ENCODE measurements at regions not wholly inside any gene's neighbourhood (a gene's known extent, or its start where the extent isn't known, plus 50 kb on each side); places are given as distances from the start of the nearest gene placed in this dataset.

DNA sequence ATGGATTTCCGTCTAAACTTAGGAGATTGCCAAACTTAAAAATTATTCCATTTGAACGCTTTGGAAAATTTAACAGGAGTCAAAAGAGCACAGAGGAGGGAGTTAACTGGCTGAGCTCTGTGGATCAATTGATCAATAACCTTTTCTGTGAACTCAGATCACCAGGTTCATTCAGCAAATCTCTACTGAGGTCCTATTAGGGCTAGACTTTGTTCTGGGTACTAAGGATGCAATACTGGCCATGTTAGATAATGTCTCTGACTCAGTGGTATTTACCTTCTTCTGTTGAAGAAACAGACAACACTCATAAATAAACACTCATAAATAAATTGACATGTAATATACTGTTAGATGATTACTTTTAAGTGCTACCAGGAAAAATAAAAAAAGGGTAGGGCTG, 323.4 kb upstream of the SUCLG2 start:
- TF ChIP-seq, protein P1, sequence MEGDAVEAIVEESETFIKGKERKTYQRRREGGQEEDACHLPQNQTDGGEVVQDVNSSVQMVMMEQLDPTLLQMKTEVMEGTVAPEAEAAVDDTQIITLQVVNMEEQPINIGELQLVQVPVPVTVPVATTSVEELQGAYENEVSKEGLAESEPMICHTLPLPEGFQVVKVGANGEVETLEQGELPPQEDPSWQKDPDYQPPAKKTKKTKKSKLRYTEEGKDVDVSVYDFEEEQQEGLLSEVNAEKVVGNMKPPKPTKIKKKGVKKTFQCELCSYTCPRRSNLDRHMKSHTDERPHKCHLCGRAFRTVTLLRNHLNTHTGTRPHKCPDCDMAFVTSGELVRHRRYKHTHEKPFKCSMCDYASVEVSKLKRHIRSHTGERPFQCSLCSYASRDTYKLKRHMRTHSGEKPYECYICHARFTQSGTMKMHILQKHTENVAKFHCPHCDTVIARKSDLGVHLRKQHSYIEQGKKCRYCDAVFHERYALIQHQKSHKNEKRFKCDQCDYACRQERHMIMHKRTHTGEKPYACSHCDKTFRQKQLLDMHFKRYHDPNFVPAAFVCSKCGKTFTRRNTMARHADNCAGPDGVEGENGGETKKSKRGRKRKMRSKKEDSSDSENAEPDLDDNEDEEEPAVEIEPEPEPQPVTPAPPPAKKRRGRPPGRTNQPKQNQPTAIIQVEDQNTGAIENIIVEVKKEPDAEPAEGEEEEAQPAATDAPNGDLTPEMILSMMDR (IDR thresholded peaks at IDR 0.05), result no peak
- TF ChIP-seq TAF1 (IDR thresholded peaks at IDR 0.05; ENCODE audit: borderline replicate concordance, low read depth, low read length), result no peak
- no peak for TF ChIP-seq JUND (IDR thresholded peaks at IDR 0.05)
- no peak for TF ChIP-seq GABPA (IDR thresholded peaks at IDR 0.05; ENCODE audit: low read depth)
- TF ChIP-seq MXI1 (IDR thresholded peaks at IDR 0.05; ENCODE audit: low read depth, low read length), result no peak
- TF ChIP-seq EZH2phosphoT487 (IDR thresholded peaks at IDR 0.05; ENCODE audit: borderline replicate concordance, low read depth), result no peak
- TF ChIP-seq, protein P2, sequence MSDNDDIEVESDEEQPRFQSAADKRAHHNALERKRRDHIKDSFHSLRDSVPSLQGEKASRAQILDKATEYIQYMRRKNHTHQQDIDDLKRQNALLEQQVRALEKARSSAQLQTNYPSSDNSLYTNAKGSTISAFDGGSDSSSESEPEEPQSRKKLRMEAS (IDR thresholded peaks at IDR 0.05; ENCODE audit: low read depth), result no peak
- no peak for TF ChIP-seq RCOR1 (IDR thresholded peaks at IDR 0.05; ENCODE audit: low read length)
- no peak for TF ChIP-seq RFX5 (IDR thresholded peaks at IDR 0.05; ENCODE audit: low read length)
- TF ChIP-seq FOSL2 (IDR thresholded peaks at IDR 0.05; ENCODE audit: borderline replicate concordance, low read depth), result no peak
- TF ChIP-seq NRF1 (IDR thresholded peaks at IDR 0.05; ENCODE audit: low read depth, low read length), result no peak
- no peak for TF ChIP-seq MEF2A (IDR thresholded peaks at IDR 0.05; ENCODE audit: borderline replicate concordance, low read depth)
- no peak for TF ChIP-seq CHD2 (IDR thresholded peaks at IDR 0.05; ENCODE audit: low read length, partially characterized antibody)
- TF ChIP-seq, protein P3, sequence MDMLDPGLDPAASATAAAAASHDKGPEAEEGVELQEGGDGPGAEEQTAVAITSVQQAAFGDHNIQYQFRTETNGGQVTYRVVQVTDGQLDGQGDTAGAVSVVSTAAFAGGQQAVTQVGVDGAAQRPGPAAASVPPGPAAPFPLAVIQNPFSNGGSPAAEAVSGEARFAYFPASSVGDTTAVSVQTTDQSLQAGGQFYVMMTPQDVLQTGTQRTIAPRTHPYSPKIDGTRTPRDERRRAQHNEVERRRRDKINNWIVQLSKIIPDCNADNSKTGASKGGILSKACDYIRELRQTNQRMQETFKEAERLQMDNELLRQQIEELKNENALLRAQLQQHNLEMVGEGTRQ (IDR thresholded peaks at IDR 0.05; ENCODE audit: borderline replicate concordance, low read depth, low read length), result no peak
